ENCODE measurements at regions not wholly inside any gene's neighbourhood (a gene's known extent, or its start where the extent isn't known, plus 50 kb on each side); places are given as distances from the start of the nearest gene placed in this dataset.

DNA sequence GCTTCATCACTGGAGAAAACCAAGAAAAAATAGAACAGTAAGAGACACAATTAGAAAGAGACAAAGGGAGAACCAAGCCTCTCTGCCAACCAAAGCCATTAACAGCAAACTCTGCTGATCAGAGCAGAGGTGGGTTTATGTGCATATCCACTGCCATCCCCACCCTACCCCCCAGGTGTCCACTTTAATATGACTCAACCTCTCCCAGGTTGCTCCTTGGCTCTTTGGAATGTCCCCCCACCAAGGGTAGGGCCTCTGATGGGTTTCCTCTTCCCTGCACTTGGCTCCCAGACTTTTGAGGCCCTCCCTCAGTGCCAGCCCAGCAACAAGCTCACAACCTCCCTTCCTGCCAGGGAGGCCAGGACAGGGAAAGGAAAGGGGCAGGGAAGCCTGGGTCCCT lies 104.8 kb downstream of the DMRTA2 start:
- Histone ChIP-seq H3K4me3 (ENCODE audit: low read depth in 2 of 2, low read length in 1 of 2) (no peak overlapping the region), H3K4me2 (no peak overlapping the region), H4K20me1 (ENCODE audit: insufficient read depth) (no peaks in the 10 kb centered on the region), H3F3A (replicated peaks; ENCODE audit: insufficient read depth) (no peaks in the 10 kb centered on the region), H3K4me1 (ENCODE audit: control insufficient read depth in 1 of 2, insufficient read depth in 2 of 2, low read depth in 1 of 2, low read length in 1 of 2) (peaks cover 0 to 5% of the 10 kb centered on the region in 2 experiments; a peak in 1 of 4 replicates), H3K9me2 (no peaks in the 10 kb centered on the region), H2AFZ (ENCODE audit: low read depth) (no peak overlapping the region), H3K27ac (ENCODE audit: low read depth in 2 of 2, low read length in 1 of 2) (no peak overlapping the region), H3K9me3 (no peaks in the 10 kb centered on the region), H3K36me3 (replicated peaks in 1 of 2; ENCODE audit: control insufficient read depth in 1 of 2, insufficient read depth in 2 of 2, low read length in 1 of 2) (no peaks in the 10 kb centered on the region), H3K27me3 (ENCODE audit: insufficient read depth) (no peaks in the 10 kb centered on the region), H3K79me2 (ENCODE audit: insufficient read depth) (no peaks in the 10 kb centered on the region), H3K9ac (no peak overlapping the region)
- DNase-seq = no peak
- no peak for TF ChIP-seq EZH2phosphoT487 (IDR thresholded peaks at IDR 0.05; ENCODE audit: borderline replicate concordance, low read depth)
- no peak for TF ChIP-seq EP300 (IDR thresholded peaks at IDR 0.05; ENCODE audit: borderline replicate concordance in 1 of 2, low read depth in 1 of 2, low read length in 1 of 2)
- TF ChIP-seq NFIC (IDR thresholded peaks at IDR 0.05; ENCODE audit: borderline replicate concordance) = no peak
- TF ChIP-seq, protein P1, sequence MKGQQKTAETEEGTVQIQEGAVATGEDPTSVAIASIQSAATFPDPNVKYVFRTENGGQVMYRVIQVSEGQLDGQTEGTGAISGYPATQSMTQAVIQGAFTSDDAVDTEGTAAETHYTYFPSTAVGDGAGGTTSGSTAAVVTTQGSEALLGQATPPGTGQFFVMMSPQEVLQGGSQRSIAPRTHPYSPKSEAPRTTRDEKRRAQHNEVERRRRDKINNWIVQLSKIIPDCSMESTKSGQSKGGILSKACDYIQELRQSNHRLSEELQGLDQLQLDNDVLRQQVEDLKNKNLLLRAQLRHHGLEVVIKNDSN (IDR thresholded peaks at IDR 0.05; ENCODE audit: borderline replicate concordance, low read depth) = no peak
- TF ChIP-seq RXRA (IDR thresholded peaks at IDR 0.05; ENCODE audit: borderline replicate concordance, low read depth) = no peak
- TF ChIP-seq RCOR1 (IDR thresholded peaks at IDR 0.05; ENCODE audit: low read length) = no peak
- no peak for TF ChIP-seq TAF1 (IDR thresholded peaks at IDR 0.05; ENCODE audit: borderline replicate concordance, low read depth, low read length)
- no peak for TF ChIP-seq SMC3 (IDR thresholded peaks at IDR 0.05; ENCODE audit: low read depth, low read length)
- TF ChIP-seq JUND (IDR thresholded peaks at IDR 0.05) = no peak
- no peak for TF ChIP-seq RFX5 (IDR thresholded peaks at IDR 0.05; ENCODE audit: low read length)
- no peak for TF ChIP-seq MEF2A (IDR thresholded peaks at IDR 0.05; ENCODE audit: borderline replicate concordance, low read depth)
- TF ChIP-seq FOXJ3 (CRISPR knock-in tag; IDR thresholded peaks at IDR 0.05) = no peak
- TF ChIP-seq, protein P2, sequence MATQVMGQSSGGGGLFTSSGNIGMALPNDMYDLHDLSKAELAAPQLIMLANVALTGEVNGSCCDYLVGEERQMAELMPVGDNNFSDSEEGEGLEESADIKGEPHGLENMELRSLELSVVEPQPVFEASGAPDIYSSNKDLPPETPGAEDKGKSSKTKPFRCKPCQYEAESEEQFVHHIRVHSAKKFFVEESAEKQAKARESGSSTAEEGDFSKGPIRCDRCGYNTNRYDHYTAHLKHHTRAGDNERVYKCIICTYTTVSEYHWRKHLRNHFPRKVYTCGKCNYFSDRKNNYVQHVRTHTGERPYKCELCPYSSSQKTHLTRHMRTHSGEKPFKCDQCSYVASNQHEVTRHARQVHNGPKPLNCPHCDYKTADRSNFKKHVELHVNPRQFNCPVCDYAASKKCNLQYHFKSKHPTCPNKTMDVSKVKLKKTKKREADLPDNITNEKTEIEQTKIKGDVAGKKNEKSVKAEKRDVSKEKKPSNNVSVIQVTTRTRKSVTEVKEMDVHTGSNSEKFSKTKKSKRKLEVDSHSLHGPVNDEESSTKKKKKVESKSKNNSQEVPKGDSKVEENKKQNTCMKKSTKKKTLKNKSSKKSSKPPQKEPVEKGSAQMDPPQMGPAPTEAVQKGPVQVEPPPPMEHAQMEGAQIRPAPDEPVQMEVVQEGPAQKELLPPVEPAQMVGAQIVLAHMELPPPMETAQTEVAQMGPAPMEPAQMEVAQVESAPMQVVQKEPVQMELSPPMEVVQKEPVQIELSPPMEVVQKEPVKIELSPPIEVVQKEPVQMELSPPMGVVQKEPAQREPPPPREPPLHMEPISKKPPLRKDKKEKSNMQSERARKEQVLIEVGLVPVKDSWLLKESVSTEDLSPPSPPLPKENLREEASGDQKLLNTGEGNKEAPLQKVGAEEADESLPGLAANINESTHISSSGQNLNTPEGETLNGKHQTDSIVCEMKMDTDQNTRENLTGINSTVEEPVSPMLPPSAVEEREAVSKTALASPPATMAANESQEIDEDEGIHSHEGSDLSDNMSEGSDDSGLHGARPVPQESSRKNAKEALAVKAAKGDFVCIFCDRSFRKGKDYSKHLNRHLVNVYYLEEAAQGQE (IDR thresholded peaks at IDR 0.05; ENCODE audit: low read depth, low read length) = no peak
- no peak for TF ChIP-seq FOXM1 (IDR thresholded peaks at IDR 0.05; ENCODE audit: low read depth)
- no peak for TF ChIP-seq RAD21 (IDR thresholded peaks at IDR 0.05; ENCODE audit: low read length)
- CTCF ChIA-PET = interaction anchor here (0.9 to 1.9 kb wide), 2 partner anchors 14 to 322 kb away, joined by 3 to 5 read pairs; no protein-coding TSS in a partner anchor
- POLR2A ChIA-PET = no interaction called here
